Dermis microvascular lymphatic vessel endothelial cell (primary cell): ENCODE measurements at regions not wholly inside any gene's neighbourhood (a gene's known extent, or its start where the extent isn't known, plus 50 kb on each side); places are given as distances from the start of the nearest gene placed in this dataset.
"Not testable (repeated sequence)": the region's sequence is repeated elsewhere in the genome, so short reads cannot be mapped to it uniquely, and the experiment has no call there.

Experiments
- DNase-seq, 2 donors: peaks; one replicate each; pipeline versions ENCODE4 v3.0.0 to v3.0.0-alpha.2; 2010; ENCODE audit warnings: low read depth in 2 of 2

DNA sequence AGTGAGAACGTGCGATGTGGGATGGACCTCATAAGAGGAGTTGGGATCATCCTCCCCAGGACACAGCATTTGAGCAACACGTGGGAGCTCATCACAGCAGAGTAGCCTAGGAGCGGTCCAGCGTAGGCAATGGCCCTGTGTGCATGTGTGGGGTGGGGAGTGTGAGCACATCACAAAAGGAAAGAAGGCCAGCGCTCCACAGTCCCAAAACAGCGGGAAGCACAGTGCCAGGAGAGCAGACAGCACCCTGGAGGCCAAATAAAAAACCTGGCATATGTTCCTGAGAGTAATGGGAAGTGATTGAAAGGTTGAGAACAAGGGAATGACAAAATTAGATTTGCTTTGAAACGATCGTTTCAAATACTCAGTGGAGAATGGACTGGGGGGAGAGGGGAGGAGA lies 226.0 kb downstream of the C7orf25 start:
- no peak for DNase-seq

DNA sequence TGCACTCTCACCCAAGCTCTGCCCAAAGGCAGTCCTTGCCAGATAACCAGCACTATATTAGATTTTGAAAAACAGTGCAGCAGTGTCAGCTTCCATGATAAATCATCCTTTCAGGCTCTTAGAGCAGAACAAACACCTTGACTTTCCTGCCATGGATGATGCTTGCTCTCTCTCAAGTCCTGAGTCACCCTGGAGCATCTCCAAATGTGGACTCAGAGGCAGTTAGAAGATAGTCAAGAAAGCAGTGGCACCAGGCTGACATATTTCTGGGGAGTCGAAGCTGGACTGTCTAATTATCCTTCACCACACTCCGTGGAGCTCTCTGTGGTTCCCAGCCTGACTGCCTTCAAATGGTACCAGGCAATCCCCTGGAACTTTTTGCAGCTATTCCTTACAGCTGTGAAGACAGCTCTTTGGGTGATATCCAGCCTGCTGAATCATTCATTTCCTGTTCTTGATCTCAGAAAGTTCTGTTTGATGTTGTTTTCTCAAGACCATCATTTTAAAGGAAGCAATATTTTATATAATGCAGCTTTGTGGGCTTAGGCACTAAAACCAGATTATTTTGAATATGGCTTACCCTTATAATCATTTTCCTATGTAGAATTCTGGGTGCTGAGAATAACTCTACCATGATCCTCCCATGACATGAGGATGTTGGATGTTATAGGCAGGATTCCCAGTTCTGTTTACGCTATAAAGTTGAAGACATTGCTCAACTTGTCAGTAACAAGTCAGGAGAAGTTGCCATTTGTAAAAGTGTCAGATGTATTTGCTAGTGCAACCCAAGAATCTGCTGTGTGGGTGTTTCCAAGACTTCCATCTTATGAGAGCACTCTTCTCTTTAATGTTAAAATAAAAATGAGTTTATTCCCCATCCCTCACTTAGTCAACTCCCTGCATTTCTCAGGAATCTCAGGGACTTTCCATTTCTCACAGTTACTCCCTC lies 233.8 kb downstream of the C7orf25 start:
- peak in 1 of 2 donors; percentile 1 for DNase-seq

DNA sequence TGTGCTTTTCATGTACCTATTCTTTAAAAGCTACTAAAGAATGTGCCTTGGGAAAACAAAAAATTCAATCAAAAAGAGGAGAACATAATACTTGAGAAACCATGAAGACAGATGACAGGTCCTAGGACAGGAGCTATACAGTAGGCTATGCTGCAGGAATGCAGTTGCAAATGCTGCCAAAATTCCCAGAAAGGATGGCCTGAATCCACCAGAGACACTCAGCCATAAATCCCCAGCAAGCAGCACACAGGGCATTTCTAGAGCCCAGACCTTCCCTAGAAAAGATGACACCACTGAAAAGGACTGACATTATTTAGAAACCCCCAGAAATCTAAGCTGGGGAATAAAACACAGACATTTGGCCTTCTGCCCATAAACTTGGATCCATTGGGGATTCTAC lies 237.3 kb downstream of the C7orf25 start:
- DNase-seq: no peak

DNA sequence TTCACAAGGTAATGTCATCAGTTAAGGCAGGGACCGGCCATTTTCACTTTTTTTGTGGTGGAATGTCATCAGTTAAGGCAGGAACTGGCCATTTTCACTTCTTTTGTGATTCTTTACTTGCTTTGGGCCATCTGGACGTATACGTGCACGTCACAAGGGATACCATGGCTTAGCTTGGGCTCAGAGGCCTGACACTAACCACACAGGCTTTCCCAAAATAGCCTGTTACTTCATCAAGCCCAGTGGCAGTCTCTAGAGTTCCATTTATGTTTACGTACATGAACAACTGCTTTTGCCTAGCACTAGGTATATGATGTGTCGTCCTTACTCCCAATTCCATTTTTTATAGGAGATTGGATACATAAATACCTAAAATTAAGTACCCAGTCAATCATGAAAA lies 237.9 kb downstream of the C7orf25 start:
- DNase-seq: no peak

DNA sequence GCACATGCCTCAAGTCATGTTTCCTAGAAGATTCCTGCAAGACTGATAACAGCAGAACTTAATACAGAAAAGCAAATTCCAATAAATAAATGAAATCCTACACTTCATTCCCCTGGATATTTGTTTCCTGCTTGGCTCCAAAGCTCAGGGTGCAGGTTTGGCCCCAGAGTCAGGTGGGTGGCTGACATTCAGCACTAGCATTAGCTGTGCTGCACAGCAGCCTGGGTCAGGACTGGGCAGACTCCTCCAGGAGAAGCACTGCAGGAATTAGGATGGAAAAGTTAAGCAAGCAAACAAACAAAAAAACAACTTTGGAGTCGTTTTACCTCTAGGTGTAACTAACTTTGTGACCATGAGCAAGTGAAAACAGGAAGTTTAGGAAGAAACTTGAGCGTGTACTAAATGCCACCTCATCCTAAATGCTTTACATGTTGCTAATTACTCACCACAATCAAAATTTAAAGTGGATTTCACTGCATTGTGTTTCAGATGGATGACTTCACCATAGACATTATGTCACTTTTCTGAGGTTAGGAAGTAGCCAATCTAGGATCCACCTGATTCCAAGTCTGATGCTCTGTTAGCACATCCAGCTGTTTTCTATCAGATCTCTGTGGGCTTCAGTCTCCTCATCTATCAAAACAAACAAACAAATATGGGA lies 239.4 kb downstream of the C7orf25 start:
- no peak for DNase-seq

DNA sequence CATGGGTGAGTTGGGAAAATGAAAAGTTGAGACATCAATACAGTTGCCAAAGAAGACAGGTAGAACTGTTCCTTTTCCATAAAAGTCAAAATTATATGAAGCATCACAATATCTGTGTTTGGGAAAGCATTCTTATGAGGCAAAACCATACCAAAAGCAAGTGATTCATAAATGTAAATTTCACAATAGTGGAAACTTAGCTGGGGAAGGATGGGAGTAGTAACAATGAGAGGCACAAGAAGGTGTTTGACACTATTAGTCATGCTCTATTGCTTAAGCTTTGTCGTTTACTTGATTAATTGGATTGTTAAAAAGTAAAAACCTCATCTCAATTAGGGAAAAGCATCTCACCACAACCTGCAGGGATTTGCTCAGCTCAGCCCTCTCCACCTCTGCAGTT lies 240.2 kb downstream of the C7orf25 start:
- no peak for DNase-seq

DNA sequence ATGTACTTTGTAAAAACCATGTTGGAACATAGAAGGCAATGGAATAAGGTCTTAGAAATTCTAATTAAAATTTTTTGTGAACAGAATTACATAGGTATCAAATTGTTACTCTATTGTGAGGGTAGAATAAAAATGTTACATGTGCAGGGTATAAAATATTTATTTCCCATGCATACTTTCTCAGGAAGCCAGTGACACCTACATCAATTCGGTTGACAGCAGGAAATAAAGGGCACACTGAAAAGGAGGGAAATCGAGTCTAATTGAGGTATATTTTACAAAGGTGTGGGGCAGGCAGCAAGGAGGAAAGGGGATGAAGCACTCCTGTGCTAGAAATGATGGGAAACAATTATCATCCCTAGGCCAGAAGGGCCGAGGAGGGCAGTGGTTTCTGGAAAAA lies 244.9 kb downstream of the C7orf25 start:
- DNase-seq: no peak

DNA sequence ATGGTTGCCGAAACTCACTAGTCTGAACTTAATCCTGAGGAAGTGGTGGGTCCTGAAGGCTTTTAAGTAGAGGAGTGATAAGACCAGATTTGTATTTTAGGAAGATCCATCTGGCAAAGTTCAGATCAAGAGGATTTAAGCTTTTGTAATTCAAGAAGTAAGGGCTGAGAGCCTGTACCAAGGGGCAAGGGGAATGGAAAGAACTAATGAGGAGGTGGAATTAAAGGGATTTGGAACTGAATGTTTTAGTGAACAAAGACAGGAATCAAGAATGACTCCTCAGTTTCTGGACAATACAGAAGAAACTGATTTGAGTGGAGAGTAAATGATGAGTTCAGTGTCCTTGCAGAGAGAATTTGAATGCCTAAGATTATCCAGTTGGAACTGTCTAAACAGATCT lies 249.0 kb downstream of the C7orf25 start:
- no peak for DNase-seq

DNA sequence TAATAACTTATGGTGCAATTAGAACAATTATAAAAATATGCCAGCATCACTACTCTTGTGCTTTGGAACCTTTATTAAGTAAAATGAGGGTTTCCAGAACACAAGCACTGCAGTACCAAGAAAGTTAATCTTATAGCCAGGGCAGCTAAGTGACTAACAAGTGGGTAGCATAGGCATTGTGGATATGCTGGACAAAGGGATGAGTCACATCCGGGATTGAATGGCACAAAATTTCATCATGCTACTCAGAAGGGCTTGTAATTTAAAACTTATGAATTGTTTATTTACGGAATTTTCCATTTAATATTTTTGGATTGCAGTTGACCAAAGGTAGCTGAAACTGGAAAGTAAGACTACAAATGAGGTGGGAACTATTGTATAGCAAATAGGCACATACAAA lies 250.6 kb downstream of the C7orf25 start:
- peak in 1 of 2 donors; percentile 27 for DNase-seq

DNA sequence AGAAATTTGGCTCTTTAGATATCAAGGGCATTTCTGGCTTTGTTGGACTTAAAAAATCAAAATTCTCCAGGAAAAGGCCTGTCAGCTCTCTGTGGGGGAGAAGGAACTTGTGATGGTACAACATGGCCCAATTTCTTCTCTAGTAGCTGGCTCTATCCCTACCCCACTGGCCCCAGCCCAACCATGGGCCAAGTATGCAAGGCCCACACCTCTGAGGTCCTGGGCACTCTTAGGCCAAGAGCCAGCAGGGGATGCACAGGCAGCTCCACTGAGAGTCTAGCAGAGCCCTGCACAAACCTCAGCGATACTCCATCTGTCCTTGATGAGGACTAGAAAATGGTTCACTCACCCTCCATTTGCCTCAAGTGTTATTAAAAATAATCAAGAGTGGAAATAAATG lies 261.2 kb downstream of the C7orf25 start:
- DNase-seq: no peak

DNA sequence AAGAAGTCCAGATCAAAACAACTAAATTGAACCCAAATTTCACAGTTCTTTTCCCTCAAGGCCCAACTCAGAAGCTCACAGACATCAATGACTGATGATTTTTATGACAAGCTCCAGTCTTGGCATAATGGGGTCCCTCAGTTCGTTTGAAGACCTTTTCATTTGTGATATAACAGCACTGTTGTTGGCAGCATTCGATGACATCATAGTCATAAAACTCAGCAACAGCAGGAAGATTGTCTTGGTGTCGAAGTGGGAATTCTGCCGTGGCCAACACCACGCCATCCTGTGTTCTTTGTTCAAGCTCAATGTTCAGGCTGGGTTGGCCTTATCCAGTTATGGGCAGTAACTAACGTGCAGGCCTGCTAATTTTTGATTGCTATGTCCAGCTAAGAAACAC lies 261.7 kb downstream of the C7orf25 start:
- DNase-seq: no peak

DNA sequence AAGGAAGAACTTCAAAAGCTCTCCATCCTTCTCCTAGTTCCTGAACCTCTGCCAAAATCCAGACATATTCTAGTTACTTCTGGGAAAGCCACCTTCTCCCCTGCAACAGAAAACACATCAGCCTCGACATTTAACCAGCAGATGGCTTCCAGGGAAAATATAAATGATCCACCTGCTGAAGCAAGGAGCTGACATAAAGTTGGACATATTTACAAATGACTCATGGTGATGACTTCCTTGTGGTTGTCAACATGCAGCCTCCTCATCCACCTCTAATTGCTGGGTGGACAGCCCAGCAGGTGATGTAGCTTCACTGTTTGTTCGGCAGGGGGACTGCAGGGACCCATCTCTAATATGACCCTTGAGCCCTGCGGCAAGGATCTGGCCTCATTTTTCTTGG lies 266.0 kb downstream of the C7orf25 start:
- no peak for DNase-seq

DNA sequence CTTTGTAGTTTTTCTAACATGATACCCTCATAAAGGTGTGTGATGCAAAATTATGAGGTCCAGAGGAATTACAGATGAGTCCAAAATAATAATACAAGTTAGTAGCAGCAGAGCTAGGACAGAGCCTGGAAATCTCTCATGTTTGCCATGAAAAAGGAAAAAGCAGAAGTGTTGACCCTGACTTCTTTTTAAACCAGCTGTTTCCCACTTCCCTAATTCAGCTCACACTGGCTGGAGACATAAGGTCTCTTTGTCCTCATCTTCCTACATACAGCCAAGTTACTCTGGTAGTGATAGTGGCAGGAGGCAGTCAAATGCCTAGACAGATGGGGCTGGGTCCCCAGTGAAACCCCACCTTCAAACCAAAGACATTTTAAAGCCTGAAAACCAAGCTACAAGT lies 269.2 kb downstream of the C7orf25 start:
- DNase-seq: no peak

DNA sequence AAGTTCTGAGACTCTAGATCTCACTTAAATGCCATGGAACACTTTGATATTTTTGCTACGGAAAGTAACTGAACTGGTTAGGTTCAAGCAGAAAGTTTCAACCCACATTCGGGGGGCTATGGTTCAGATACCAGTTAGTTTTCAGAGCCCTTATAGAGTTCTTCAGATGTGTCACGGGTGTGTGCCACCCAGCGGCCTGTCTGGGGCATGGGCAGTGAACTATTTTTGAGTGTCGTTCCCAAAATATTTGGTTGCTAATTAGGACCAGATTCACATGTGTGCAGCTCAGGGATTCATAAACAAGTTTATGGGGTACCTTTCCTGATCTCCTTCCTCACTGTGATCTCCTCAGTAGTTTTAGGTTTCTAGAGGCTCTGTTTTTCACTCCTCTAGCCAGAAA lies 271.9 kb downstream of the C7orf25 start:
- no peak for DNase-seq

DNA sequence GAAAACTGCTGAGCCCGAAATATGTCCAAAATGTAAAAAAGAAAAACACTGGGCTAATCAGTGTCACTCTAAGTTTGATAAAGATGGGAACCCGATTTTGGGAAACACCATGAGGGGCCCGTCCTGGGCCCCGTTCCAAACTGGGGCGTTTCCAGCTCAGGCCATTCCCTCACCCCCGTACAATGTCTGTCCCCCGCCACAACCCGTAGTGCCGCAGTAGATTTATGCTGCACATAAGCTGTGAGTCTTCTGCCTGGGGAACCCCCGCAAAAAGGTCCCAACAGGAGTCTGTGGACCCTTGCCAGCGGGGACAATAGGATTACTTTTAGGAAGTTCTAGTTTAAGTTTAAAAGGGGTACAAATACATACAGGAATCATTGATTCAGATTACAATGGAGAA lies 275.5 kb downstream of the C7orf25 start:
- DNase-seq: not testable (repeated sequence)

DNA sequence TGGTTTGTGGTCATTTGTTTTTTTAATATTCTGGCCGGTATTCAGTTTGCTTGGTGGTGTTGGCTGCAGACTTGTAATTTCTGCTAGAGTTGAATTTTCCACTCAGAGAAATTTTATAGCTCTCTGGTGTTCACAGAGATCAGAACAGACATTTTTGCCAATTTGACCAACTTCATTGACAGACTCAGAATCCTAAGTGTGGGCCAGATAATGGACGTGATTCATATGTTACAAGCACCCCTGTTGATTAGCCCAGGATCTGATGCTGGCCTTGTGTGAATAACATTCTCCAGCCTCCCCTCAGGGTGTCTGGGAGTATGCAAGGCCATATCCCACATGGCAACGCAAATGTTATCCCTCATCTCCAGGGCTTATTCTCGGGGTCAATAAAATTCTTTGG lies 283.8 kb downstream of the C7orf25 start:
- DNase-seq: no peak

DNA sequence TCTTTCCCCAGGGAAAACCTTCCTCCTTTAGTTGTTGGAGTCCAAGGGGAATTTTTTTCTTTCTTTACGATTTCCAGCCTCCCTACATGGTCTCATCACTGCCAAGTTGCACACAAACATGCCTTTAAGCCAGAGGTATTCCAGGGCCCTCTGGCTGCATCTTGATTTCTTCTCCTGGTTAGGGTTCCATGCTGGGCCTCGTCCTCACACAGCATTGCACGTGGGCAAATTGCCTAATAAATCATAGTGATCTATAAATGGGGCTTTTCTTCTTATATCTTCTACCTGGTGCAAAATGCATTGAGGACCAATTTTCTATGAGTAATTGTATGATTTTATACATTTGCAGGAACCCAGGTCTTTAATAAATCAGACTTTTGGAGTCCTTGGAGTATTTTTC lies 284.2 kb downstream of the C7orf25 start:
- no peak for DNase-seq

DNA sequence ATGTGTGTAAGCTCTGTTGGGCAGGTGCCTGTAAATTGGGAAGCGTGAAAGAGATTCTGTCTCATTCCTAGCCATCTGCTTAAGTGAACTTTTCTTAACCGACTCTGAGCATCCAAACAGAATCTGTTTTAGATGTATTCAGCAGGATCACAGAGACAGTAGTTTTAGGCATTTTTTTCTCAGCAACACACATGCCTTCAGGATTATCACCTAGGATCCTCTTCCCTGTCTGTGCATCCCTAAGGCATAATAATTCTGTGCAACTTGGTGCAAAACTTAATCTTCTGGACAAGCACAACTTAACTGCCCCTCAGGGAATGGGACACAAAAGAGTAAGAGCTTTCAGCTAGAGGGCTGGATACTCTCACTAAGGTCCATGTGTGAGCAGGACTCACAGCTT lies 284.8 kb downstream of the C7orf25 start:
- DNase-seq: no peak

DNA sequence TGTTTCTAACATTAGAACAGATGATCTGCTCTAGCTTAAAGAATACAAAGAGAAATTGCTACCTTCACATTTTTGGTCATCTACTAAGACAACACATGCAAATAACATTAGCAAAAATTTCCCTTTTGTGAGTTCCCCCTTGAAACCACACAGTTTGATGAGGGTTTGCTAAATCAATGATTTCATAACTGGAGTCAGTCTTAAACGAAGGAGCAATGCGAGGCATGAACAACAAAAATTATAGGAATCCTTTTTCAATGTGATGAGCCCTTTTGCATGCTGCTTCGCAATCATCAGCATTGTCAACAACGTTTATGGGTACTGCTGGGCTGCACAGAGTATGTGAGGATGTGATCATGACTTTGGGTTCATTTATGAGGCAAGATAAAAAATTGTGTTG lies 286.4 kb downstream of the C7orf25 start:
- DNase-seq: no peak

DNA sequence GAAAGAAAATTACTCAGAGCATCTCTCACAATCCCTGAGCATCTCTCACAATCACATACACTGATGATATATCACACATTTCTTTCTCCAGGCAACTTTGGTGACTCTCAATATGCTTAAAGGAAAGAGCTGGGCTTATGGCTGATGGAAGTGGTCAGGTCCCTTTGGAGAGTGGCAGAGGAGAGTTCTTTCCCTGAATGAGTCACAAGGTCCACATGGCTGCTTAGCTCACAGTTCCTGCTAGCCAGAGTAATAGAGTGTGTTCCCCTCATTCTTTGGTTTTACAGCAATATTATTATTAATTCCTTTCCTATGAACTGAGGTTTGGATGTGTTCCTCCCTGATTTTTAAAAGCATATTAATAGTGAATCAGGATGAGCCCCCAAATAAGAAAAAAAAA lies 287.4 kb downstream of the C7orf25 start:
- no peak for DNase-seq

DNA sequence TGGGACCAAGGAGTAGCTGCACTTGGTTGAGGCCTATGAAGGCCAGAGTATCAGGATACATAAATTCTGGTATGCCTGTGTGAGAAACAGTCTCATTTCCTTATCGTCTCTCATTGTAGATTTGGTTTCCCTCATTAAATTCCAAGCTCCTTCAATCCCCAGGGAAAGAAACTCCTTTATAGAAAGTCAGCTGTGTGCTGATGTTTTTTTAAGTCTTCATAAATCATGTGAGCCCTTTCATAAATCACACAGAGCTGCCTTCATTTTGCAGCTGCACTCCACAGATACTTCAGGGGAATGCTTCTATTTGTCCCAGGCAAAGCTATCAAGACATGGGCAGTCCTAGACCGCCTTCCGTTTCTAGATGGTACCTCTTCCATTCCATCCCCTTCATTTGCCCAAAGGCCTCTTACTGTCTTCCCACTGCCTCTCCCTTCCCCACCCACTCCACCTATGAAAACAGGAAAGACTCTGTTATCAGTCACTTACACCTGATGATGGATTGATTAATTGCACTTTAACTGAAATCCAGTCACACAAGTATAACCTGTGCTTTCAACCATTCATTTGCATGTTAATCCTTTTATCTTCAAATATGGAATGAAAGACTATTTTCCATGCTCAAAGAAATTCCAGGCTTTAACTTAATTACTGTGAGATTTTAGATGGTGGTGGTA lies 290.2 kb downstream of the C7orf25 start:
- no peak for DNase-seq

DNA sequence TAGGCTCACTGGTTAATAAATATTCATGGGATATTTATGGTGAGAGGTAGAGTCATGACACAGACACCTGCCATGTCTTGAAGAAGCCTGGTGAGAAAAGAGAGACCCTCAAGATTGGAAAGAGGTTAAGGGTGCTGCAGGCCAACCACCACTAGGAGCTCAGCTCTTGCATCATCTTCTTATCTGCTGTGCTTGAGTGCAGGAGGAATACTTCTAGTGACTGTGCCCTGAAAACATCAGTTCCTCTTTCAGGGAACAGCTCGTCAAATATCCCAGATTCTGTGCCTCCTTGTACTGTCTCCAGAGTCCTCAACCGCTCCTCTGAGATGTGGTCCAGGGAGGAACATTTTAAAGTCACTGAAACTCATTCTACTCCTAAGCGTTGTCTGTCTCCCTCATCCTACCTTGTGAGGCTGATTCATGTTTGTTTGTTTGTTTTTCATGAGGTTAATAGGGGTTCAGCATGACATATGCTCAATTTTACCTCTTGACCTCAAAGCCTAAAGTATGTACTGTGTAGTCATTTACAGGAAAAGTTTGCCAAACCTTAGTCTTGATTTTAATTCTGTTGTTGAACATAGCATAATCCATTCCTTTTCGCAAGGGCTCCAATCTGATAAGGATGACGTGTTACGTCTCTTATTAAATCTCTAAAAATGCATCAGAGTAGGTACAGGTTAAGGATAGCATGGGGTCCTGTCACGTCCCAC lies 293.1 kb downstream of the C7orf25 start:
- DNase-seq: no peak
